Activated naive CD8-positive, alpha-beta T cell treated with anti-CD3 and anti-CD28 coated beads, Interleukin-2, amount 50 U/mL, for 24 hours (primary cell): ENCODE measurements at regions not wholly inside any gene's neighbourhood (a gene's known extent, or its start where the extent isn't known, plus 50 kb on each side); places are given as distances from the start of the nearest gene placed in this dataset.

Source experiments
- ATAC-seq: fragments of 150-1000 bp; cut with Tn5 transposase; one replicate; pipeline ENCODE4 v1.10.0; 2021
- DNase-seq: peaks from one replicate; pipeline ENCODE4 v3.0.0; 2021
- H3K27ac Mint-ChIP-seq: one replicate; pipeline ENCODE4 v1.8.0; 2021; ENCODE audit warnings: mild to moderate bottlenecking, mixed read lengths
- H3K27me3 Mint-ChIP-seq: one replicate; pipeline ENCODE4 v1.8.0; 2021; ENCODE audit warnings: mixed read lengths
- H3K36me3 Mint-ChIP-seq: one replicate; pipeline ENCODE4 v1.8.0; 2021; ENCODE audit warnings: low read depth, mixed read lengths
- H3K4me1 Mint-ChIP-seq: one replicate; pipeline ENCODE4 v1.8.0; 2021; ENCODE audit warnings: mixed read lengths
- H3K4me3 Mint-ChIP-seq: one replicate; pipeline ENCODE4 v1.8.0; 2021; ENCODE audit warnings: mild to moderate bottlenecking, moderate library complexity, mixed read lengths
- H3K9me3 Mint-ChIP-seq: one replicate; pipeline ENCODE4 v1.8.0; 2021; ENCODE audit warnings: mixed read lengths

- no peaks in the 10 kb centered on the region for H3K4me1 Mint-ChIP-seq
- H3K27ac Mint-ChIP-seq, result no peak overlapping the region
- H3K9me3 Mint-ChIP-seq, result no peaks in the 10 kb centered on the region
- ATAC-seq (no peak), DNase-seq (no peak)
- H3K27me3 Mint-ChIP-seq, result no peaks in the 10 kb centered on the region
- H3K36me3 Mint-ChIP-seq, result no peaks in the 10 kb centered on the region
- H3K4me3 Mint-ChIP-seq, result no peak overlapping the region
These were observed 254.3 kb upstream of the AGA start for GRCh38 chr4:177696438-177696966.

GRCh38 chr4:177699365-177700213, 257.4 kb upstream of the AGA start:
- Mint-ChIP-seq H3K9me3 (peaks cover 7% of the 10 kb centered on the region), H3K36me3 (no peaks in the 10 kb centered on the region), H3K27ac (no peak overlapping the region), H3K27me3 (no peaks in the 10 kb centered on the region), H3K4me3 (no peak overlapping the region), H3K4me1 (no peaks in the 10 kb centered on the region)
- DNase-seq (no peak), ATAC-seq (no peak)

GRCh38 chr4:177706916-177707315, 264.7 kb upstream of the AGA start:
- no peaks in the 10 kb centered on the region for H3K36me3 Mint-ChIP-seq
- no peak overlapping the region for H3K27ac Mint-ChIP-seq
- no peaks in the 10 kb centered on the region for H3K27me3 Mint-ChIP-seq
- no peak for DNase-seq
- no peak overlapping the region for H3K4me3 Mint-ChIP-seq
- ATAC-seq, result no peak
- peaks cover 7% of the 10 kb centered on the region for H3K9me3 Mint-ChIP-seq
- H3K4me1 Mint-ChIP-seq, result no peaks in the 10 kb centered on the region

DNA sequence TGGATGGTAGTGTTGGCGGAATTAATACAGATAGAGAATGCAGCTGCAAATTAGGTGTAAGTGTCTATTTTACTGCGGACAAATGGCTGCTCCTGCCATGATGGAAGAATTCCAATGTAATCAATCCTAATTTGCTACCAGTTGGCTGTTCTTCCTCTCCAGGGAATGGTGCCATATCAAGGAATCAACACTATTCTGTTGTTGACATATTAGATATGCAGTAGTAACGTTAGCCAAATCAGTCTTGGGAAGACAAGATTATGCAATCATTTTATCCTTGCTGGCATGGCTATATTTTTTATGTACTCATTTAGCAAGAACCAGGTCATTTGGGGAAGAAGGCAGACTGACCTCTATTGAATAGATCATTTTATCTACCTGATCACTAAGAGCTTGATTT, 271.2 kb upstream of the AGA start:
- H3K4me3 Mint-ChIP-seq, result no peak overlapping the region
- H3K27ac Mint-ChIP-seq, result no peak overlapping the region
- no peak for ATAC-seq
- no peaks in the 10 kb centered on the region for H3K27me3 Mint-ChIP-seq
- no peaks in the 10 kb centered on the region for H3K9me3 Mint-ChIP-seq
- H3K4me1 Mint-ChIP-seq, result no peaks in the 10 kb centered on the region
- no peak for DNase-seq
- H3K36me3 Mint-ChIP-seq, result no peaks in the 10 kb centered on the region

GRCh38 chr4:177717407-177717806, 275.2 kb upstream of the AGA start:
- no peak for ATAC-seq
- Mint-ChIP-seq H3K9me3 (no peaks in the 10 kb centered on the region), H3K36me3 (no peaks in the 10 kb centered on the region), H3K4me3 (no peak overlapping the region), H3K4me1 (no peaks in the 10 kb centered on the region), H3K27ac (no peak overlapping the region), H3K27me3 (no peaks in the 10 kb centered on the region)
- DNase-seq, result no peak

GRCh38 chr4:177718514-177718913, 276.3 kb upstream of the AGA start:
- Mint-ChIP-seq H3K4me3 (no peak overlapping the region), H3K36me3 (no peaks in the 10 kb centered on the region), H3K4me1 (no peaks in the 10 kb centered on the region), H3K27me3 (no peaks in the 10 kb centered on the region), H3K9me3 (no peaks in the 10 kb centered on the region), H3K27ac (no peak overlapping the region)
- ATAC-seq (no peak), DNase-seq (no peak)

DNA sequence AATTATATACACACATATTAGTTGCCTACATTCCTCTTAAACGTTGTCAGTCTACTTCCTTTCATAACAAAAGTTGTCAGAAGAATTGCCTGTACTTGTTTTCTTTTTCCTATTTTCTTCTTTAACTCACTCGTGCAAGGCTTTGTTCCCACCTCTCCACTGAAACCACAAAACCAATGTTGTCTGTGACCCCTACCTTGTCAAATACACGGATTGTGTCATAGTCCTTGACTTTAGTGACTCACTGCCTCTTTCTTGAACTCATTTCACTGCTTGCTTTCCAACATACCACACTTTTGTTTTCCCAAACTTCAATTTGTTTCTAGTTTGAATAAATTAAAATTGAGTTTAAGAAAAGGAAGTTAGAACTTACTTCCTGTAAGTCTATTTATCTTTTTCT, 283.9 kb upstream of the AGA start:
- no peak for ATAC-seq
- DNase-seq, result no peak

GRCh38 chr4:177728361-177729152, 286.3 kb upstream of the AGA start:
- no peaks in the 10 kb centered on the region for H3K36me3 Mint-ChIP-seq
- ATAC-seq (no peak), DNase-seq (no peak)
- peaks cover 5% of the 10 kb centered on the region for H3K9me3 Mint-ChIP-seq
- H3K4me1 Mint-ChIP-seq, result no peaks in the 10 kb centered on the region
- H3K4me3 Mint-ChIP-seq, result no peak overlapping the region
- peaks cover 2% of the 10 kb centered on the region for H3K27me3 Mint-ChIP-seq
- H3K27ac Mint-ChIP-seq, result no peak overlapping the region

More for the DNA sequence above, 283.9 kb upstream of the AGA start:
- Mint-ChIP-seq H3K27me3 (peaks cover 2% of the 10 kb centered on the region), H3K4me1 (no peaks in the 10 kb centered on the region), H3K36me3 (no peaks in the 10 kb centered on the region), H3K27ac (no peak overlapping the region), H3K9me3 (peaks cover 5% of the 10 kb centered on the region), H3K4me3 (no peak overlapping the region)

GRCh38 chr4:177729681-177730080, 287.4 kb upstream of the AGA start:
- Mint-ChIP-seq H3K9me3 (peaks cover 5% of the 10 kb centered on the region), H3K4me3 (no peak overlapping the region), H3K4me1 (no peaks in the 10 kb centered on the region), H3K36me3 (no peaks in the 10 kb centered on the region), H3K27ac (no peak overlapping the region), H3K27me3 (peaks cover 2% of the 10 kb centered on the region)
- DNase-seq, result no peak
- ATAC-seq, result no peak

DNA sequence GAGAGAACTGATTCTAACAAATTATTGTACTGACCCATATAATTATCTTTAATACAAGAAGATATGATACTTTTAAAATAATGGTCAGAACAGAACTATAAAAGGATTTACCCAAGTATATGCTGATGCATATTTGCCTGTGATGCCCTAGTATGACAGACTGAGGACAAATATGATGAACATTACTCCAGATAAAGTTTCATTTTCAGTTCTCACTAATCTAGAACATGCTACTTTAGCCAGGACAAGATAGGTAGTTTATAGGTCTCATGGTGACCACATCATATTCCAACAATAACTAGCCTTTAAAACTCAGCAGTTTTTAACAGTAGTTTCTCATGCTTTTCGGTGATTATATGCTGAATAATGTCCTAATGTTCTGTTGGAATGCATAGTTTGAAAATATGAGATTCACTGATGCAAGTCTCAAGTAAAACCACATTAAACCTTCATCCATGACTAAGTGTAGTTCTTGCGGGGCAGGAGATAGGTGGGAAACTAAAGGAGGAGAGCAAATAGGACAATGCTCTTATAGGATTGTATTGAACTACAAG, 295.2 kb upstream of the AGA start:
- ATAC-seq (no peak), DNase-seq (no peak)
- H3K27me3 Mint-ChIP-seq, result no peaks in the 10 kb centered on the region

GRCh38 chr4:177740563-177740962, 298.3 kb upstream of the AGA start:
- ATAC-seq (peak; percentile 77), DNase-seq (no peak)
- Mint-ChIP-seq H3K27me3 (no peaks in the 10 kb centered on the region), H3K27ac (no peak overlapping the region), H3K9me3 (peaks cover 6% of the 10 kb centered on the region), H3K4me1 (no peaks in the 10 kb centered on the region), H3K4me3 (no peak overlapping the region), H3K36me3 (no peaks in the 10 kb centered on the region)

More for the DNA sequence above, 295.2 kb upstream of the AGA start:
- Mint-ChIP-seq H3K4me1 (no peaks in the 10 kb centered on the region), H3K27ac (no peak overlapping the region), H3K4me3 (no peak overlapping the region), H3K36me3 (no peaks in the 10 kb centered on the region), H3K9me3 (peaks cover 7% of the 10 kb centered on the region)

GRCh38 chr4:177759729-177760128, 317.5 kb upstream of the AGA start:
- Mint-ChIP-seq H3K9me3 (no peaks in the 10 kb centered on the region), H3K27me3 (no peaks in the 10 kb centered on the region), H3K27ac (no peak overlapping the region), H3K4me1 (no peaks in the 10 kb centered on the region), H3K4me3 (no peak overlapping the region), H3K36me3 (no peaks in the 10 kb centered on the region)
- ATAC-seq, result no peak
- no peak for DNase-seq

GRCh38 chr4:177761692-177762091, 319.5 kb upstream of the AGA start:
- Mint-ChIP-seq H3K27ac (no peak overlapping the region), H3K4me1 (no peaks in the 10 kb centered on the region), H3K36me3 (no peaks in the 10 kb centered on the region), H3K27me3 (no peaks in the 10 kb centered on the region), H3K4me3 (no peak overlapping the region), H3K9me3 (no peaks in the 10 kb centered on the region)
- DNase-seq (no peak), ATAC-seq (no peak)

DNA sequence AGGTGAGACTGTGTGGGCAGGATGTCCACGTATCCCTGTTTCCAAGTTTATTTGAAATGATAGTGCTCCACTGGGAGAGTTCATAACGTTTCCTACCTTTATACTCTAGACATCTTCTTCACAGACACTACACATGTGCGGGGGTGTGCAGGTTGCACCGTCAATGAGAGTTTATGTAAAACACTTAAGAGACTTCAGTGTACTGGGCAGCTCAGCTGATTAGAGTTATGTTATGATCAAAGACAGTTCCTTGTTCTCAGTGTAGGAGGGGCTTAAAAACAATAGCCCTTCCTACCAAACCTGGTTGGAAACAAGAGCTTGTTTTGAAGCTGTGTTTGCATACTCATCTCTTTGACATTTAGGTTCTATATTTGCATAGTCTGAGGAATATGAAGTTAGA, 326.9 kb upstream of the AGA start:
- Mint-ChIP-seq H3K9me3 (no peaks in the 10 kb centered on the region), H3K4me1 (no peaks in the 10 kb centered on the region), H3K27ac (no peak overlapping the region), H3K27me3 (peaks cover 3% of the 10 kb centered on the region), H3K36me3 (no peaks in the 10 kb centered on the region), H3K4me3 (no peak overlapping the region)
- no peak for DNase-seq
- ATAC-seq, result no peak

- no peaks in the 10 kb centered on the region for H3K36me3 Mint-ChIP-seq
- no peak overlapping the region for H3K27ac Mint-ChIP-seq
- no peak for DNase-seq
- no peaks in the 10 kb centered on the region for H3K4me1 Mint-ChIP-seq
- no peaks in the 10 kb centered on the region for H3K9me3 Mint-ChIP-seq
- no peak overlapping the region for H3K4me3 Mint-ChIP-seq
- peaks cover 4% of the 10 kb centered on the region for H3K27me3 Mint-ChIP-seq
- ATAC-seq, result no peak
These were observed 328.5 kb upstream of the AGA start for GRCh38 chr4:177770776-177771175.
